ENCODE measurements at regions not wholly inside any gene's neighbourhood (a gene's known extent, or its start where the extent isn't known, plus 50 kb on each side); places are given as distances from the start of the nearest gene placed in this dataset.
"Not testable (repeated sequence)": the region's sequence is repeated elsewhere in the genome, so short reads cannot be mapped to it uniquely, and the experiment has no call there.

GRCh38 chr20:57104651-57105204 is 161.7 kb downstream of the BMP7 start:
- no peak for DNase-seq

- no peak for DNase-seq
These were observed 160.3 kb downstream of the BMP7 start for GRCh38 chr20:57106030-57106682.

- DNase-seq: no peak
These were observed 159.7 kb downstream of the BMP7 start for GRCh38 chr20:57106692-57107091.

- DNase-seq: no peak
These were observed 159.2 kb downstream of the BMP7 start for GRCh38 chr20:57107208-57107607.

DNA sequence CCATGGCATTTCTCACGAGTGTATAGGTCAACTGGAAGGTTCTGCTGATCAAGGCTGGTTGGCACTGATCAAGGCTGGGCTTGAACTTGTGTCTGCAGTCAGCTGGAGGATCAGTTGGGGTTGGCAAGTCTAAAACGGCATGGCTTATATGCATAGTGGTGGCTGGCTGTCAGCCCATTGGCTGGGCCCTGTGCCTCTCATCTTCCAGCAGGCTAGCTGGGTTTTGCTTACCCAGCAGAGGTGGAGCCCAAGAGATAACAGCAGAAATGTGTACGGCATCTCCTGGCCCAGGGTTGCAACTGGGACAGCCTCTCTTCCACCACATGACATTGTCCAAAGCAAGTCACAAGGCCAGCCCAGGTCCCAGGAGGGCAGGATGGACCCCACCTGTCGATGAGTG is 158.2 kb downstream of the BMP7 start:
- no peak for DNase-seq

DNA sequence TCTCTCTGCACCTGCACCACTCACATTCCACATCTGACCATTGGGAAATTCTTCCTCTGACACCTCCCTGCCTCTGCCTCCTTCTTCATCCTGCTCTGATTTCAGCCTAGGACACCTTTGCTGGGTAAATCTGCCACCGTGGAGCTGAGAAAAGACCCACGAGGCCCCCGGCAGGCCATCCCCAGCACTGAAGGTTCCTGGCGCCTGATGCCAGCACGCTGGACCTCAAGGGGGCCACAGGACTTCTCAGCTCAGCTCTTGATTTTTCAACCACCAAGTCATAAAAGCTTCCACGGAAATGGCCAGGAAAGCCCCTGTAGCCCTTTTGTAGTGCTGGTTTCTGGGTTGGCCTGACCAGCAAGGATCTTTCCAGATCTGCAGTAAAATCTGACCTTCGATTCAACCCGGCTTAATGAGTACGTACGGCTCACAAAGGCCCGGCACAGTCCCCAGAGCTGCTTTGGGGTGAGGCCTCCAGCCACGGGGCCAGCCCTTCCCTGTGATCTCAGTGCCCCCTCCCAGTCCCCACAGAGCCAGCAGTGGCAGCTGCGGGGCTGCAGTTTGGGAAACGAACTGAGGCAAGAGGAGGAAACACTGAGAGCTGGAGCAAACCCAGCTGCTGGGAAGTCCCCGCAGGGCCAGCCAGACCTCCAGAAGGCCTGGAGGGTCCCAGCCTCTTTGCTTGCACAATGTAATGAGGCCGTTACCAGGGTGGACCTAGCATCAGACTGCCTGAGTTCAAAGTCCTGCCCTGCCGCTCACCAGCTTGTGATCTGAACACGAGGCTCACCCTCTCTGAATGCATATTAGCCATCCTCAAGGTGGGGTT is 157.5 kb downstream of the BMP7 start:
- no peak for DNase-seq

DNA sequence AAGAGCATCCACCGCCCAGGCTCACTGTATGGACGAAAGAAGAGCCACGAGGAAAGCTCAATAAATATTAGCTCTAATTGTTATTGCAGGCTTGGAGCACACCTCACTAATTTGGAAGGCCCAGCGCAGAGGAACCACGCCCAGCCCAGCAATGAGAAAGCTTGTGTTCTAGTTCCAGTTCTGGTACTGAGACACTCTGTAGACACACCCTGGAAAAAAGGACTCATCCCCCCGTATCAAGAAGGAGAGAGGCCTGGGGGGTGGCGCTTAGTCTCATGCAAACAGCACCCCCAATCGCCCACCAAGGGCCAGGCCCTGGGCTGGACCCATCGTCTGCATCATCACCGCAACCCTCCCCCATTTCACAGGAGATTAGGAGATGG is 156.9 kb downstream of the BMP7 start:
- no peak for DNase-seq

GRCh38 chr20:57110121-57111027 is 156.1 kb downstream of the BMP7 start:
- DNase-seq: not testable (repeated sequence)

DNA sequence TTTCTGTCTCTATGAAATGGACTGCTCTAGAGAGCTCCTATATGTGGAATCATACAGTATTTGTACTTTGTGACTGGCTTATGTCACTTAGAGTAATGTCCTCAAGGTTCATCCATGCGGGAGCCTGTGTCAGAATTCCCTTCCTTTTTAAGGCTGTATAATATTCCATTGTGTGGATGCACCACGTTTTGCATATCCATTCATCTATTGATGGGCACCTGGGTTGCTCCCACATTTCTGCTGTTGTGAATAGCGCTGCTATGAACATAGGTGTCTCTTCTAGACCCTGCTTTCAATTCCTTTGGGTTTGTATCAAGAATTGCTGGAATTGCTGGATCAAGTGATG is 155.4 kb downstream of the BMP7 start:
- no peak for DNase-seq

GRCh38 chr20:57112448-57112847 is 154.0 kb downstream of the BMP7 start:
- DNase-seq: no peak

- no peak for DNase-seq
These were observed 152.0 kb downstream of the BMP7 start for GRCh38 chr20:57114290-57115005.

GRCh38 chr20:57117296-57117695 is 149.1 kb downstream of the BMP7 start:
- no peak for DNase-seq

DNA sequence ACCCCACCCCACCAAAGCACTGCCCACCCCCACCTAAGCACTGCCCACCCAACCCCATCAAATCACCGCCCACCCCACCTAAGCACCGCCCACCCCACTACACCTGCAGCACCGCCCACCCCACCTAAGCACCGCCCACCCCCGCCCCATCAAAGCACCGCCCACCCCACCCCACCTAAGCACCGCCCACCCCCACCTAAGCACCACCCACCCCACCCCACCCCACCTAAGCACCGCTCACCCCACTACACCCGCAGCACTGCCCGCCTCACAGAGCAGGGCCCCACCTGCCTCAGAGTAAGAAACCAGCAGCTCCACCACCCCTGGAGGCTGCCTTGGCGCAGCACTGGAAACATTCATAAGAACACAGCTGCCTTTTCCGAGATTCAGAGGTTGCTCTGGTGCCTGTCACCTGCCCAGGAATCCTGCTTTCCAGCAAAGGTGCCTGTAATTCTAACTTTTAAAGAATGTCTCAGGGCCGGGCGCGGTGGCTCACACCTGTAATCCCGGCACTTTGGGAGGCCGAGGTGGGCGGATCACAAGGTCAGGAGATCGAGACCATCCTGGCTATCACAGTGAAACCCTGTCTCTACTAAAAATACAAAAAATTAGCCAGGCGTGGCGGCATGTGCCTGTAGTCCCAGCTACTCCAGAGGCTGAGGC is 148.2 kb downstream of the BMP7 start:
- DNase-seq: no peak

Measured in left kidney (tissue), 1 donor.